HG03442 (cell line): ENCODE measurements at regions not wholly inside any gene's neighbourhood (a gene's known extent, or its start where the extent isn't known, plus 50 kb on each side); places are given as distances from the start of the nearest gene placed in this dataset.

Experiments used
- ATAC-seq: cut with Tn5 transposase; IDR thresholded peaks from one replicate; pipeline ENCODE4 v1.9.1; 2021; ENCODE audit warnings: mild to moderate bottlenecking, moderate library complexity; ENCODE audit not compliant: unreplicated experiment

DNA sequence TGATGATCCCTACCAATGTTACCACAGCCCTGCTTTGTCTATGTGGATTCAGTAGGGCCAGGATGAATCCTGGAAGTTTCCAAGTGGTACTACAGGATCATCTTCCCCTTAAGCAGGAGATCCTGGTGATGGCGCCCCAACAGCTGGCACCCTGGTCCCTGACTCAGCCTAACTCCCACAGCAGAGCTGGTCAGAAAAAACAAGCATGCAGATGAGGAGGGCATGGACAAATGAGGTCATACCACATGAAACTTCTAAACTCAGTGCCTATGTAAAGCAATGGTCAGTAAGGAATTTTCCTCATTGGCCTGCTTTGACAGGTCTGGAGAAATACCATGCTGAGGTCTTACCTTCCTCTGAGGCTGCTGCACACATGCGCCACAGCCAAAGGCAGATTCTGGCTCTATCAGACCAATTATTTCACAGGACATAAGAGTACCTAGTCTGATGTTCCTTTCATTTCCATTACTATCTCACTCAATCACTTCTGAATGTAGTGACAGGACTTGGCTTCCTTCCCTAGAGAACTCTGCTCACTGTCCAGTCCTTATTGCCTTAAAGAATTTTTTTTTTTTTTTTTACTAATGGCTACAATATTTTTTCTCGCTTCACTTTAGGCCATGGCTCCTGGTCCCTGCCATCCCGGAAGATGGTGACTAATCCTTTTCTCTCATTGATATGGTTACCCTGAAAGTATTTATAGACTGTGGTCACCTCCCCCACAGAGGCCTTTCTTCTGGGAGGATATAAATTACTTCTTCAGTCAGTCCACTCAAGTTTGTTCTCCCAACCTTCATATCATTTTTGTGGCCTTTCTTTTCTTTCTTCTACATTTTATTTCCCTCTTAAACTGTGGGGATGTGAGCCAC is 525.2 kb upstream of the PSMD7 start:
- ATAC-seq, result no peak

DNA sequence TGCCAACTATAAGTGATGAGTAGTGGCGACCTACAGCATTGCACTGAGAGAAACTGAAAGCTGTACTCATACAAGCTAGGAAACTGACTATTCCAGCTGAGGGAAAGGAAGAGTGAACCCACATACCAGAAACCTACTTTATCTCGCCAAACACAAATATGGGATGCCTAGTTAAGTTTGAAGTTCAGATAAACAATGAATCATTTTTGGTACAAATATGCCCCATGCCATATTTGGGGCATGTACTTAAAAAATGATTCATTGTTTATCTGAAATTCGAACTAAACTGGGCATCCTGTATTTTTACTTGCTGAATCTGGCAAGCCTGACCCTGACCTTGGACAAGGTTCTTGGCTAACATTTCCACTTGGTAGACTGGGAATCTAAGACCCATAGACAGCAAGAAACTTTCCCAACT is 527.8 kb upstream of the PSMD7 start:
- no peak for ATAC-seq

DNA sequence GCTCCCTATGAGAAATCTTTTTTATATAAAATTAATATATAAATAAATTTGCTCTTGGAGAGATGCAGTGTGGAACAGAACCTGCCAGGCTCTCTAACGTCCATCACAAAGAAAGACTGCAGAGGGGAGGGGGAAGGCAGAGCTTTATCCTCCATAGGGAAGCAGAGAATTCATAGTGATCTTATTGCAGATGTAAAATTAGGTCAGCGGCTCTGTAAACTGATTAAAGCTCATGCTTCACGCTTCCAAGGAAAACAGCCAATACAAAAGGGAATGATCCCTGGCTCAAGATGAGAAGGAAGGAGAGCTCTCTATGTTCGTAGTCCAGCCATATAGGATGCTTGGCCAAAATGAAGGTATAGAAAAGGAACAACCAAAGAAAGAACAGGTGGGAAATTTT is 532.3 kb upstream of the PSMD7 start:
- no peak for ATAC-seq

DNA sequence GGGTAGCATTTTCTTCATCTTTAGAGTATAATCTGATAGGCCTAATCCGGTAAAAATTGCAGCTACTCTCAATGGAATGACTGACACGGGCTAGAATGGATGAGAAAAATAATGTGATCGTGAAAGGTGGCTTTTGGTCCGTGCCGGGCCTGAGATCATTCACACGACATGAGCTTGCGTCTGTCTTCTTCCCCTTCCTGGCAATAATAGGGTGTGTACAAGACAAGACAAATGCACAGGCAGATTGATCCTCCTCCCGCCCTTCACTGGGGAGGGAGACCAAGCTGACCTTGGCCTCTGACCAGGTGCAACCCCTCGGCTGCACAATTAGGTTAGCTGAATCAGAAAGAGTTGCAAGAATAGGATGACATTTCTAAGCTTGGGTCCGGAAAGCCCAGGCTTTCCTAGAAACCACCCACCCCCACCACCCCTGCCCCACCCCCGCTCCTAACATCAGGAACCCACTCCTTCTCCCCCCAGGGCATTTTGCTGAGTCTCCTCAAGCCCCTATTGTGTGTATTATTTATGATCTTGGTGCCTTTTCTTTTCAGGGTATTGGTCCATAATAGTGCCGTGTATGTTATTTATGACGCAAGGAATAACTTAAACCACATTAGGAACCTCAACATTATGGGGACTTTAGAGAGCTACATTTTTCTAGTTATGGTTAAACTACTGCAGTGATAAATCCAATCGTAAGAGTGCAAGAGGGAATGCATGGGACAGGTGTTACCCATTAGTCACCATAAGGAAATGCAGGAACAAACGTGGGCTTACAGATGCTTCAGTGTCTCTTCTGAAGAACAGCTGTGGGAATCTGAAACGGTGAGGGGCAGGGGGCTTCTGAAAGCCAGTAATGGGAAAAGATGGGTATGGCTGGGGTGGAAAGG is 540.1 kb upstream of the PSMD7 start:
- no peak for ATAC-seq

DNA sequence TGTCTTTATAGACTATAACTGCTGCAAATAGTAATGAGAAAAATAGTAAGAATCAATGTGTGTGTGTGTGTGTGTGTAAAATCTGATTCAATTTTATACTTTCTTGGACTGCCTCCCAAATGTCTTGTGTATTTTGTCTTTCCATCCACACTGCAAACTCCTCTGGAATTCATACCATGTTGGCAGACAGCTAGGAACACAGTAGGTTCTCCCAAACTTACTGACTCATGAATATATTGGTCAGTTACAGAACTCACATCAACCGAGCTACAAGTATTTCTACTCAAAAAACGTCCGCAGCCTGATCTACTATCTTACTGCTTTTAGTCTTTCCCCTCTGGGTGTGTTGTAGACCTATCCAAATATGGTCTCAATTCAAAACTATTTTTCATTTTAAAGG is 542.7 kb upstream of the PSMD7 start:
- ATAC-seq, result no peak

DNA sequence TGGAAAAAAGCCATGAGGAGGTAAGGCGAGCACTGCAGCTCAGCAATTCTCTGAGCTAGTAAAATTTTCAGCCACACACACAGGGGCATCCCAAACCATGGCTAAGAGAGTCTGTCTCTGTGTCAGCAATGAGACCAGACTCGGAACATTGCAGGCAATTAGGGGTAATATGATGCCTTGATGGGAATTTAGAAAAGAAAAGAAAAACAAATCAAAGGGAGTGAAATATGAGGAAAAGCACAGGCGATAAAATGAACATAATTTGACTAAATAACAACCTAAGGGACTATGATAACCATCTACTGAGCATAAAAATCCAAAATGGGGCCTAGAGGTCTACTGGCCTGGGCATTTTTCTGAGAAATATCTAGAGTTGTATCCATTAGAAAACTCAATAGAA is 546.0 kb upstream of the PSMD7 start:
- no peak for ATAC-seq

DNA sequence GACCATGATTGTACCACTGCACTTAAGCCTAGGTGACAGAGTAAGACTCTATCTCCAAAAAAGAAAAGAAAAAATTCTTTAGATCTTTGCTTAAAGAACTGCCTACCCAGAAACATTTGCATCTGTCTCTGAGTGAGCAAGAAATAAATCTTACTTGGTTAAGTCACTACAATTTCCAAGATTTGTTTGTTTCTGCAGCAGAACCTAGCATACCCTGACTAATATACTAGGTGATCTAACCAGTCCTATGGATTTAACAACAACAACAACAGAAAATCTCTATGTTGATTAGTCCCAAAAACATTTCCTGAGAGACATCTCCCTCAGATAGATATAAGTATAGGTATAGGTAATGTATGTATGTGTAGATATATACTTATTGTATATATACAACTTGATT is 549.3 kb upstream of the PSMD7 start:
- ATAC-seq, result no peak

DNA sequence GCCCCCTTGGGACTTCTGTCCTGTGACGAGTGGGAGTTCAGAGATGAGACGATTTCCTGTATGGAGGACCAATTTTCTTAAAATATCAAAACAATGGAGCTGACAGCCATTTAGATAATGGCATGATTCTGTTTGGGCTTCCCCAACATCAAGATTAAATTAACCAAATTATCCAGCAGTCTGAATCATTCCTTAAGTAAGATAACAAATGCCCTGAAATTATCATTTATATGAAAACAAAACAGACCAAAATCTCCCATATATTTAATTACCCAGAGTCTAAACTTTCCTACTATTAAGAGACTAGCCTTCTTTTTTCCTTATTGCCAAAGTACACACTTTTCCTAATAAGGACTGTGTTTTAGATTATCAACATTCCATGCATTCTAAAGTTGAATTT is 550.1 kb upstream of the PSMD7 start:
- no peak for ATAC-seq

DNA sequence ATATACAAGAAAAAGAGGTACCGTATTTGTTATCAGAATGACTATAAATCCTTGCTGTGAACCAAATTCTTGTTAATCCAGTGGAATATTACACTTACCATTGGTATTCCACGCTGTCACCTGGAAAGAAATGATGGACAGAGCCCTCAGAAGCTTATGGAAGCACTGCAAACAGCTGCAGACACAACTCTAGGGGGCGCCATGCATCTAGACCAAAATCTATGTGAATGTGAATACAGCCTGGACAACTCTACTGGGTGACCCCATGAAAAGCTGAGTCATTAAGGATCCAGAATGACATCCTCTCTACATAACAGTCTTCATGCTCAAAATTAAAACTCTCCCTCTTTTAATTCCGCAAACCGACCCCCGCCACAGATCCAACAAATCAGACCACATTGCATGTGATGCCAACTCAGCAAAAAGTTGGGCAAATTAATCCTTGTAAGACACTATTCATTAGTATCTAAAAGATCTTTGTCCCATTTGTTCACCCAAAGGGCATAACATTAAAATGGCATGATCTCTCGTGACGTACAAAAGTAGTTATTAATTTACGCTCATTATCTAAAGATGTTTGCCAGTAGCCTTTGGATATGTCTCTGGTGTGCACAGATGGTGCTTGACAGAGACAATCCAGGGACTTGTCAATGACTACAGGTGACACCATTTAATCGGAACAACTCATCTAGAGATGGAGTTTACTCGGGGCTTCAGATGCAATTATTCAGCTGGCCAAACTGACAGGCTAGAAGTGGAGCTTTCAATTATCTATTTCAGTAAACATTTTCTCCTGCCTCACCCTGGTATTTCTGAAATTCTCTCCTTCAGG is 552.7 kb upstream of the PSMD7 start:
- ATAC-seq, result no peak

DNA sequence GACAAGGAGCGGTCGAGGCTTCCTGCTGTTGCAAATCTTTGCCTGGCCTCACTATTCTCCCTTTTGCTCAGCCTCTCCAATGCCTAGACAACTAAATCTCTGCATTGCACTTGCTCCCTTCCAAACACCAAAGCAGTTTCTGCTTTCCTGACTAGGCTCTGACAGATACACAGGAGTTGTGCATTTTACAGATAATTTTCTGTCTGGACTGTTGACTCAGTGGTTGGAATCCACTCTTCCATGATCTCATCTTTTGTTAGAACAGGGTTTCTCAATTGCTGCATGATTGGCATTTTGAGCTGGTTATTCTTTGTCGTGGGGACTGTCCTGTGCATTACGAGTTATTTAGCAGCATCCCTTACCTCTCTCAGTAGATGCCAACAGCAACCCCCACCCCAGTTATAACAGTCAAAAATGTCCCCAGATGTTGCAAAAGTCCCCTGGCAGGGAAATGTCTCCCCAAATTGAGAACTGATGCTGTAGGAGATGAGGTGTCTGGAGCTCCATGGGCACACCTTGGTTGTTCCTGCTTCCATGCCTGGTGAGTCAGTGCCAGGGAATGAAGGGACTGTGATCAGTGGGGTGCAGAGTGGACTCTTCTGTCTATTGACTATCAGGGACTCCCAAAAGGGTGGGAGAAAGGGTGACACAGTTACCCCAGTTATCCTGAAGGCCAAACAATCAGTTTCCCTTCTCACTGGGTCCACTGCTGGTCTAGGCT is 557.4 kb upstream of the PSMD7 start:
- ATAC-seq, result no peak

DNA sequence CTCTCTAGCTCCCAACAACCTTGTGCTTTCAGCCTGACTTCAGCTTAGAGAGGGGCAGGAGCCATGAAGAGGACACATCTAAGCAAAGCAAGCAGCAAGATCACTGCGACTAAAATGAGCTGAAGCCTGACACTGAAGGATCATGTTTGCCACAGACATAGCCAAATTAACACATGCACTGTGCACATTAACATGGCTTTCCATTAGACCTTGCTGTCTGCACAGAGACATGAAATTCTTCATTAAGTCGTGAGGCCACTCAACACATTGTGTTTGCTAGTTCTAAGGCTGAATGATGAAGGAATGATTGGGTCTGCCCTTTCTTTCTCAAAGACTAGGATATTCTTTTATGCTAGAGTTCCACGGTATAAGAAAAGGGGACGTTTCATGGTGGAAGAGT is 558.3 kb upstream of the PSMD7 start:
- ATAC-seq, result no peak

DNA sequence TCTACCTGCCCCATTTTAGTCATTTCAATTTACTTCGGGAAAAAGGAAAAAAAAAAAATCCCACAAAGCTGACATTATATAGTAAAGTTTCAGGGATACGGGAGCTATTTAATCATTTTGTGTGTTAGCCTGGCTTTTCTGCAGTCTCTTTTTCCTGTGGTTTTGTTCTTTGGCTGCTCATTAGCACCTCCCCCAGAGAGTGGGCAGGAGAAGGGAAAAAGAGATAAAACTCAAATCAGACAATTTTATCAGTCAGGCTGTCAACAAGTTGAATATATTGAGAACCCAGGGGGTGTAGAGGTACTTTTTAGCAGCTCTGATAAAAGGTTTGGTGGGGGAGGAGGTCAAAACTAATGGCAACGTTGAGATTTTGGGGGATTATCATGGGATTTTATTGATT is 559.0 kb upstream of the PSMD7 start:
- no peak for ATAC-seq

DNA sequence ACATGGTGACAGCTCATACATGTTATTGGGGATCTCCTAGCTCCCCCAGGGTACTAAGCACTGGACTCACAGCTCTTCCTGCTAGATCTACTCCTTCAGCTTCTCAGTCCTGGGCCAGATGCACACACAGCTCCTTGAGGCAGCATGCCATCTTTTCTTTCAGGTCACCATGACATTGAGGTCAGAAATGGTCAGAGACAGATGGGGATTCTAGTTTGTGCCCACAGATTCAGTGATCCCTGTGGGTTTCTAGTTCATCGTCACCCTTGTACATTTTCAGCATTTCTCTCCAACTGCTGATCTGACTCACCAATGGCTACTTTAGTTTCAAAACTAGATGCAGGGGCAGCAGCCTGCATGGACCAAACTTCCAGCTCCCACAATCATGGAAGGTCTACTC is 560.7 kb upstream of the PSMD7 start:
- ATAC-seq, result no peak

DNA sequence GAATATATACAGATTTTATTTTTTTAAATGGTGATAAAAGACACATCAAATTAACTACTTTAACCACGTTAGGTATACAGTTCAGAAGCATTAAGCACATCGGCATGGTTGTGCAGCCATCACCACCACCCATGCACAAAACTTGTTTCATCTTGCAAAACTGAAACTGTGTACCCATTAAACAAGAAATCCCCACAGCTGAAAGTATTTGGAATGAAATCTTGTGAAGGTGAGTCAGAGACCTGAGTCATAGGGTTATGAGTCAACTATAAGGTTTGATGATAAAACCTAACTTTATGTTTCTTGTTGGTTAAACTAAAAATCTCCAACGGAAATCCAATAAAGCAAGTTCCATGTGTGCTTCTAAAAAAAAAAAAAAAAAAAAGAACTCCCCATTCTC is 561.6 kb upstream of the PSMD7 start:
- ATAC-seq, result peak; percentile 85

DNA sequence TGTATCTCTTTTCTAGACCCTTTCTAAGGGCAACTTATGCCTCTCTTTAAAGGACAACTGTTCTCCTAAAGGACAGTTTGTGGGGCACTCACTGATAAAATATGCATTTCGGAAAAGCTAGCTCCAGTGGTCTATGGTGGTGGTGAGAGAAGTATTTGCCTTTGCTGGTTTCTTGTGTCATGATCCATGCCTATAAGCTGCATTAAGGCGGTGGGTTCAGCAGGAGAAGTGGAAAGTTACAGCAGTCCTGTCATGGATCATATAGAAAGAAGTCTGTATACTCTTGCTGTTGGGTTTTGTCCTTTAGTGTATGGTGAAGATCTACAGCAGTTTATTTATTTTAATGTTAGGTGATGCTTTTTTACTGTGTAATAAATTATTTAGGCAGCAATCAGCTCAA is 563.9 kb upstream of the PSMD7 start:
- no peak for ATAC-seq

DNA sequence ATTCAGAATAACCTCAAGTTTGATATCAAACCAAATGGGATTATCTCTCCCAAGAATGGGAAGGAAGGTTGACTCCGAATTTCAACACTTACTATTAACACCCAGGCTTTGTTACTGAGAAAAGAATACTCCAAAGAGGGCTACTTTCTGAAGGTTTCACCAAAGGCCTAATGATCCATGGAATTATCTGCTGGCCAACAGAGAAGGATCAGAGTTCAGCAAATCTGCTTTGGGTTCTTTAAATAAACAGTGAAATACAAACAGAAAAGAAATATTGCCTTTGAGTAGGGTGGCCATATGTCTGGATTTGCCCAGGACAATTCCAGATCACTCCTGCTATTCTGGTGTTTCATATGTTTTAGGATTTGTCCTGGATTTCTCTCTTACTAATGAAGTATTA is 564.5 kb upstream of the PSMD7 start:
- ATAC-seq, result no peak

DNA sequence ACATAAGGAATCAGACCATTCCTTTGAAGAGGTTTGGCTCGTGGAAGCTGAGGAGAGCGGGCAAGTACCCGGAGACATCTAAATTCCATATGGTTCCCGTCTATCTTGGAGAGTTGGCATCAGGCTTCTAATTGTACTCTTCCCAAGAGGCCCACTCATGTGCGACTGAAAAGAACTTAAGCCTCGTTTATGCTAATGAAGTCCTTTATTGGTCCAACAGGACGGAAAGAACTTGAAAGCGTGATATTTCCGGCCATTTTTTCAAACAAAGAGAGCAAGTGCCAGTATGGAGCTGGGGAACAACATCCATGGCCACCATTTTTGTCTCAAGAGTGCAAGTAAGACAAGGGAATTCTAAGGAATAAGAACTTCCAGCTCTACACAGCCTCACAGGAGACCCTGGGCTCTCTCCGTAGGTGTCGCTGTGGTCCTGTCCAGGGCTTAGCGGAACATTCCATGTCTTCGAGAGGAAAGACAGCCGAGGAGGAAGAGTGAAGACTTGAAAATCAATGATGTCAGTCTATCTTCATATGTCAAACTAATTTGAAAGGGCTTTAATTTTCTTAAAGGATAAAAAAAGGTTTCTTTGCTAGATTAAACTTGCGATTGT is 566.0 kb upstream of the PSMD7 start:
- ATAC-seq, result no peak

DNA sequence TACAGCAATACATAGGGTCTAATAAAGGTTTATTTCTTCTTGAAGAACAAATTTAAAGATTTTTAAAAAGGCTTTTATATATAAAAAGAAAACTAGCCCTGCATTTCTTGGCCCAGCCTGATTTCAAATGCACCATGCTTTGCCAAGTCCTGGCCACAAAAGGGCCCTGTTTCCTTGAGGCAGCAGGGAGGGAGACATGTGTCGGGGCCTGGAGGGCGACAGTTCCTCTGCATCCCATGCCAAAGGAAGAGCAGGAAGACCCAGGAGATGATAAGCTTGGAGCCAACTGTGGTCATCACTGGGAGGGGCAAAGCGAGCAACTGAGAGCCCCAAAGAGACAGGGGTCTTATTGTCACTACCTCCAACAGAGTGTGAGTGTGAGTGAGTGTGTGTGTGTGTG is 571.5 kb upstream of the PSMD7 start:
- no peak for ATAC-seq

DNA sequence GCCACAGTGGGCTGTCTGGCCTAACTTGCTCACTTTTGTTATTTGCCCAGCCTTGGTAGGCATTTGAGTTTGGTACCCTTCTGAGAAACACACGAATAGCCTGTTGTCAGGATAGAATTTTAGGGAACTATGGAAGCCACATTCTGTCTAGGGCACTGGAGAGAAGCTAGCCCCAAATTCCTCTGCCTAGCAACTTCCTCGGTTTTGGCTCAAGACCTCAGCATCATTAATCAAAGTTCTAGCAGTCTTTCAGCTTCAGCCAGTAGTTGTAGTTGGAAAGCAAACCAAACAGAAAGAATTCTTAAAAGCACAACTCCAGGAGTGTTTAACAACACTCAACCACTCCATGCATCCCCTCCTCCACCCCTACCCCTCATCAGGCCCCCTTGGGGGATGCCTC is 572.1 kb upstream of the PSMD7 start:
- ATAC-seq, result no peak

DNA sequence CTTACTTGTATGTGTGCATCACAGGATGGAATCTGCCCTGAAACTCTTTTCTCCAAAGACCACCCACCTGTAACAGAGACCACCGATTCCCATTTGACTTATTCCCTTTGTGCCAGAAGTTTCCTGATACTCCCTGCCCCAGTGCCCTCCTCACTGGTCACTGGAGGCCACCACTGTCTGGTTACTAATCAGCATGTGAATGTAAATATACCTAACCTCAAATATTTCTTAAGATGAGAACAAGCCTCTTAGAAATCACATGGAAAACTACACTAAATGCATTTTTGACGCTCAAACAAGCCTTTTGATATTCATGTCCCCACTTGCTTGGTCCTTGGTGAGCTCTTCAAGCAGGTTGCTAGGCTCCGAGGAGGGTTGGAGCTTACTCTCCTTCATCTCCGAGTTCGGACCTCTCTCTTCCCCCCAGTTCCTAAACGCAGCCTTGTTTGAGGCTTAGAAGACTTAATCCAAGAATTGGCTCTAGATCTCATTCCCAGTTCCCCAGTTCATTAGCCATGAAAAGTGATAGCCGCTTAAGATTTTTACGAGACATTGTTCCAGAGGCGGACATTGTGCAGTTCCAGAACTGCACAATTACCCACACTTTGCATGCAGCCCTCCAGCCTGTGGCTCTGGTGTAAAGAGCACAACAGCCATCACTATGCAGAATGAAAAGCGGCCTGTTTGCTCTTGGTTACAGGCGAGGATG is 579.2 kb upstream of the PSMD7 start:
- no peak for ATAC-seq
